ENCODE measurements at regions not wholly inside any gene's neighbourhood (a gene's known extent, or its start where the extent isn't known, plus 50 kb on each side); places are given as distances from the start of the nearest gene placed in this dataset.

GRCh38 chr1:19577036-19577435, 67.1 kb upstream of the NBL1 start:
- CTCF ChIA-PET (ENCODE audit: low intra/inter-chr PET ratio), result no interaction called here
- in situ Hi-C loops (cut with MboI), result no loop called here
- H3K27me3 ChIP-seq (ENCODE audit: control insufficient read depth in 2 of 2, insufficient read depth in 2 of 2, low read length in 2 of 2), result peaks cover 9 to 15% of the 10 kb centered on the region in 2 experiments; a peak in 4 of 5 replicates
- no peak overlapping the region for H3K4me3 ChIP-seq
- ATAC-seq (no peak), DNase-seq (ENCODE audit: extremely low read depth in 1 of 4, low spot score in 3 of 4) (no peak), FAIRE-seq (no peak)
- BruUV-seq (replicated peaks), result no TSS peak
- no peaks in the 10 kb centered on the region for H3K9me1 ChIP-seq (ENCODE audit: control insufficient read depth, insufficient read depth, low read length)
- H4K20me1 ChIP-seq (replicated peaks; ENCODE audit: control insufficient read depth, insufficient read depth, low read length), result no peaks in the 10 kb centered on the region
- POLR2A ChIA-PET, result interaction anchor here (0.9 kb wide), 1 partner anchor 19 kb away, joined by 3 read pairs; no protein-coding TSS in a partner anchor
- WGBS (ENCODE audit: insufficient coverage, low coverage, missing lambda C conversion rate), result 11% methylated on average over 5 of the region's 5 CpGs
- H3K36me3 ChIP-seq (ENCODE audit: control insufficient read depth, insufficient read depth, low read length), result no peaks in the 10 kb centered on the region
- H3K27ac ChIP-seq (ENCODE audit: extremely low read depth, low read depth, low read length), result no peak overlapping the region
- H3K9ac ChIP-seq (ENCODE audit: insufficient read depth in 1 of 2, low read depth in 2 of 2, low read length in 2 of 2), result no peak overlapping the region
- no peak overlapping the region for H2AFZ ChIP-seq (ENCODE audit: low read depth, low read length)
- H3K9me3 ChIP-seq (replicated peaks; ENCODE audit: control insufficient read depth, insufficient read depth, low read depth, low read length), result no peaks in the 10 kb centered on the region
- H3K4me1 ChIP-seq (replicated peaks in 1 of 2; ENCODE audit: control insufficient read depth in 2 of 2, insufficient read depth in 2 of 2, low read length in 2 of 2), result peaks cover 0 to under 1% of the 10 kb centered on the region in 2 experiments; a peak in 1 of 5 replicates
- intact Hi-C loops (cut with micrococcal nuclease), result no loop called here
- H3K79me2 ChIP-seq (ENCODE audit: control insufficient read depth, insufficient read depth, low read length), result no peaks in the 10 kb centered on the region
- H3K4me2 ChIP-seq (ENCODE audit: insufficient read depth, low read length), result no peak overlapping the region
- no peak for TF ChIP-seq ZNF77 (CRISPR knock-in tag; IDR thresholded peaks at IDR 0.05)

- Histone ChIP-seq H3K9me3 (replicated peaks; ENCODE audit: control insufficient read depth, insufficient read depth, low read depth, low read length) (no peaks in the 10 kb centered on the region), H3K27me3 (ENCODE audit: control insufficient read depth in 2 of 2, insufficient read depth in 2 of 2, low read length in 2 of 2) (peaks cover 4 to 33% of the 10 kb centered on the region in 2 experiments; a peak in 3 of 5 replicates), H3K27ac (ENCODE audit: extremely low read depth, low read depth, low read length) (no peak overlapping the region), H3K4me2 (ENCODE audit: insufficient read depth, low read length) (no peak overlapping the region), H3K4me1 (replicated peaks in 1 of 2; ENCODE audit: control insufficient read depth in 2 of 2, insufficient read depth in 2 of 2, low read length in 2 of 2) (peaks cover 0 to 3% of the 10 kb centered on the region in 2 experiments; a peak in 1 of 5 replicates), H3K9me1 (ENCODE audit: control insufficient read depth, insufficient read depth, low read length) (no peaks in the 10 kb centered on the region), H2AFZ (ENCODE audit: low read depth, low read length) (no peak overlapping the region), H3K9ac (ENCODE audit: insufficient read depth in 1 of 2, low read depth in 2 of 2, low read length in 2 of 2) (no peak overlapping the region), H3K36me3 (ENCODE audit: control insufficient read depth, insufficient read depth, low read length) (no peaks in the 10 kb centered on the region), H3K4me3 (no peak overlapping the region), H4K20me1 (replicated peaks; ENCODE audit: control insufficient read depth, insufficient read depth, low read length) (no peaks in the 10 kb centered on the region), H3K79me2 (ENCODE audit: control insufficient read depth, insufficient read depth, low read length) (no peaks in the 10 kb centered on the region)
- ChIA-PET POLR2A (no interaction called here), CTCF (ENCODE audit: low intra/inter-chr PET ratio) (no interaction called here)
- no peak for DNase-seq (ENCODE audit: extremely low read depth in 1 of 4, low spot score in 3 of 4)
- no peak for FAIRE-seq
- ATAC-seq, result no peak
- 19% methylated on average over 3 of the region's 3 CpGs for WGBS (ENCODE audit: insufficient coverage, low coverage, missing lambda C conversion rate)
- TF ChIP-seq CAMTA2 (CRISPR knock-in tag; conservative IDR thresholded peaks at IDR 0.05) (no peak), CEBPB (tag; IDR thresholded peaks at IDR 0.05) (peak; percentile 30; the same call in 1 of the 2 replicates)
- in situ Hi-C loops (cut with MboI) (no loop called here), intact Hi-C loops (cut with micrococcal nuclease) (no loop called here)
- no TSS peak for BruUV-seq (replicated peaks)
These were observed 74.3 kb upstream of the NBL1 start for GRCh38 chr1:19569786-19570185.
